DND-41 (cell line): ENCODE measurements at regions not wholly inside any gene's neighbourhood (a gene's known extent, or its start where the extent isn't known, plus 50 kb on each side); places are given as distances from the start of the nearest gene placed in this dataset.

Source experiments
- CTCF ChIP-seq: IDR thresholded peaks from 2 replicates; pipeline ENCODE4 v1.5.1; 2012; ENCODE audit warnings: borderline replicate concordance, low read length, moderate library complexity, mild to moderate bottlenecking; ENCODE audit not compliant: poor library complexity, severe bottlenecking; ENCODE audit errors: extremely low read depth
- EZH2 ChIP-seq: IDR thresholded peaks from 3 replicates; pipeline ENCODE4 v1.6.1; 2012; ENCODE audit warnings: borderline replicate concordance, low read depth, mild to moderate bottlenecking, moderate library complexity, low read length, inconsistent platforms; ENCODE audit not compliant: severe bottlenecking

GRCh38 chr6:163916315-163917081 lies 502.0 kb downstream of the QKI start:
- TF ChIP-seq CTCF (no peak), EZH2 (no peak)
